ENCODE measurements at regions not wholly inside any gene's neighbourhood (a gene's known extent, or its start where the extent isn't known, plus 50 kb on each side); places are given as distances from the start of the nearest gene placed in this dataset.

GRCh38 chr1:149846593-149847466 is 52.5 kb upstream of the BOLA1 start:
- TF ChIP-seq, protein P1, sequence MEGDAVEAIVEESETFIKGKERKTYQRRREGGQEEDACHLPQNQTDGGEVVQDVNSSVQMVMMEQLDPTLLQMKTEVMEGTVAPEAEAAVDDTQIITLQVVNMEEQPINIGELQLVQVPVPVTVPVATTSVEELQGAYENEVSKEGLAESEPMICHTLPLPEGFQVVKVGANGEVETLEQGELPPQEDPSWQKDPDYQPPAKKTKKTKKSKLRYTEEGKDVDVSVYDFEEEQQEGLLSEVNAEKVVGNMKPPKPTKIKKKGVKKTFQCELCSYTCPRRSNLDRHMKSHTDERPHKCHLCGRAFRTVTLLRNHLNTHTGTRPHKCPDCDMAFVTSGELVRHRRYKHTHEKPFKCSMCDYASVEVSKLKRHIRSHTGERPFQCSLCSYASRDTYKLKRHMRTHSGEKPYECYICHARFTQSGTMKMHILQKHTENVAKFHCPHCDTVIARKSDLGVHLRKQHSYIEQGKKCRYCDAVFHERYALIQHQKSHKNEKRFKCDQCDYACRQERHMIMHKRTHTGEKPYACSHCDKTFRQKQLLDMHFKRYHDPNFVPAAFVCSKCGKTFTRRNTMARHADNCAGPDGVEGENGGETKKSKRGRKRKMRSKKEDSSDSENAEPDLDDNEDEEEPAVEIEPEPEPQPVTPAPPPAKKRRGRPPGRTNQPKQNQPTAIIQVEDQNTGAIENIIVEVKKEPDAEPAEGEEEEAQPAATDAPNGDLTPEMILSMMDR (IDR thresholded peaks at IDR 0.05 in 8 of 11, conservative IDR thresholded peaks at IDR 0.05 in 3 of 11) = no peak
- TF ChIP-seq POLR2A (IDR thresholded peaks at IDR 0.05) = no peak
